Astrocyte (in vitro differentiated cells and primary cell): ENCODE measurements at regions not wholly inside any gene's neighbourhood (a gene's known extent, or its start where the extent isn't known, plus 50 kb on each side); places are given as distances from the start of the nearest gene placed in this dataset.

Experiments
- DNase-seq: peaks from one replicate; pipeline ENCODE4 v3.0.0-alpha.2; 2010; ENCODE audit warnings: low read depth
- FAIRE-seq: peaks from 2 replicates; lab custom pipeline; 2011; peaks lifted over from hg19 to GRCh38; lab: Jason Lieb, UNC
- H2AFZ ChIP-seq: 2 replicates; pipeline ENCODE4 v1.6.0; 2012; ENCODE audit warnings: low read depth, low read length, inconsistent platforms
- H3K27ac ChIP-seq: 2 replicates; pipeline ENCODE4 v1.5.1; 2011; ENCODE audit warnings: low read depth, low read length, inconsistent platforms
- H3K27me3 ChIP-seq: 2 replicates; pipeline ENCODE4 v1.6.0; 2011; ENCODE audit warnings: low read length, inconsistent platforms; ENCODE audit not compliant: insufficient read depth
- H3K36me3 ChIP-seq: 2 replicates; pipeline ENCODE4 v1.5.1; 2011; ENCODE audit warnings: low read length, inconsistent platforms; ENCODE audit not compliant: insufficient read depth
- H3K4me1 ChIP-seq: 2 replicates; pipeline ENCODE4 v1.5.1; 2011; ENCODE audit warnings: low read length, inconsistent platforms; ENCODE audit not compliant: insufficient read depth
- H3K4me2 ChIP-seq: 2 replicates; pipeline ENCODE4 v1.6.0; 2012; ENCODE audit warnings: low read length, inconsistent platforms
- H3K4me3 ChIP-seq: 2 replicates; pipeline ENCODE4 v1.5.1; 2011; ENCODE audit warnings: low read depth, mild to moderate bottlenecking, low read length, inconsistent platforms; ENCODE audit not compliant: insufficient read depth
- H3K79me2 ChIP-seq: 2 replicates; pipeline ENCODE4 v1.6.0; 2012; ENCODE audit warnings: mild to moderate bottlenecking, low read length, inconsistent platforms; ENCODE audit not compliant: insufficient read depth
- H3K9ac ChIP-seq: 2 replicates; pipeline ENCODE4 v1.6.0; 2012; ENCODE audit warnings: mild to moderate bottlenecking, low read length, inconsistent platforms
- H3K9me3 ChIP-seq: 2 replicates; pipeline ENCODE4 v1.5.1; 2012; ENCODE audit warnings: low read depth, mild to moderate bottlenecking, low read length, inconsistent platforms; ENCODE audit not compliant: insufficient read depth
- H4K20me1 ChIP-seq: 2 replicates; pipeline ENCODE4 v1.6.0; 2012; ENCODE audit warnings: low read length, inconsistent platforms; ENCODE audit not compliant: insufficient read depth
- H3K27ac Mint-ChIP-seq: one replicate; pipeline ENCODE4 v1.8.0; 2021; ENCODE audit warnings: mild to moderate bottlenecking, mixed read lengths; ENCODE audit not compliant: unreplicated experiment
- H3K27me3 Mint-ChIP-seq: one replicate; pipeline ENCODE4 v1.8.0; 2021; ENCODE audit warnings: low read depth, mixed read lengths; ENCODE audit not compliant: unreplicated experiment
- H3K36me3 Mint-ChIP-seq: one replicate; pipeline ENCODE4 v1.8.0; 2021; ENCODE audit warnings: low read depth, mixed read lengths; ENCODE audit not compliant: unreplicated experiment
- H3K4me1 Mint-ChIP-seq: one replicate; pipeline ENCODE4 v1.8.0; 2021; ENCODE audit warnings: low read depth, mixed read lengths; ENCODE audit not compliant: unreplicated experiment
- H3K4me3 Mint-ChIP-seq: one replicate; pipeline ENCODE4 v1.8.0; 2021; ENCODE audit warnings: mild to moderate bottlenecking, moderate library complexity, mixed read lengths; ENCODE audit not compliant: unreplicated experiment
- H3K9me3 Mint-ChIP-seq: one replicate; pipeline ENCODE4 v1.8.0; 2021; ENCODE audit warnings: mild to moderate bottlenecking, mixed read lengths; ENCODE audit not compliant: unreplicated experiment
- EZH2 ChIP-seq: IDR thresholded peaks from 2 replicates; pipeline ENCODE4 v1.6.1; 2012; ENCODE audit warnings: mild to moderate bottlenecking, low read length, inconsistent platforms; ENCODE audit not compliant: insufficient read depth
- TF ChIP-seq, protein P1 (sequence below): IDR thresholded peaks from 2 replicates; pipeline ENCODE4 v1.5.1; 2011; ENCODE audit warnings: low read depth, mild to moderate bottlenecking, inconsistent platforms, low read length, moderate library complexity; ENCODE audit not compliant: insufficient read depth

DNA sequence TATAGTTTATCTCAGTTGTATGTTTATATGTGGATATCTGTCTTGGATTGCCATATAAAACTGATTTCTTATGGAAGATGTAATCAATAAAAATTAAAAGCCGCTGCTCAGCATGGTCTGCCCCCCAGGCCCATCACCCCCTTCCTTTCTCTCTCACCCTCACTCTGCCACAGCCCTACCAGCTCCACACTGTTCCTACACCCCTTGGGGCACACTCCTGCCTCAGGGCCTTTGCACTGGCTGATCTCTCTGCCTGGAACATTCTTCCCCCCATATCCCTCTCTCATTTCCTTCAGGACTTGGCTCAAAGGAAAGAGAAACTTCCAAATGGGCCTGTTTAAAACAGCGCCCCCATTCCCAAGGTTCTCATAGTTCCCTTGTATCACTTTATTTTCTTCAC, 63.1 kb downstream of the LRRC32 start:
- no peaks in the 10 kb centered on the region for H3K9me3 ChIP-seq
- Mint-ChIP-seq H3K36me3 (peaks cover 7% of the 10 kb centered on the region), H3K4me3 (no peak overlapping the region), H3K27me3 (peaks cover 10% of the 10 kb centered on the region), H3K9me3 (peaks cover 8% of the 10 kb centered on the region), H3K27ac (no peak overlapping the region), H3K4me1 (peaks cover 3% of the 10 kb centered on the region)
- no peak overlapping the region for H3K9ac ChIP-seq
- no peaks in the 10 kb centered on the region for H3K79me2 ChIP-seq
- H3K4me3 ChIP-seq = no peak overlapping the region
- H3K27ac ChIP-seq = no peak overlapping the region
- H4K20me1 ChIP-seq = no peaks in the 10 kb centered on the region
- FAIRE-seq = no peak
- no peaks in the 10 kb centered on the region for H3K36me3 ChIP-seq
- no peak for DNase-seq
- H3K4me2 ChIP-seq = no peak overlapping the region
- TF ChIP-seq, protein P1, sequence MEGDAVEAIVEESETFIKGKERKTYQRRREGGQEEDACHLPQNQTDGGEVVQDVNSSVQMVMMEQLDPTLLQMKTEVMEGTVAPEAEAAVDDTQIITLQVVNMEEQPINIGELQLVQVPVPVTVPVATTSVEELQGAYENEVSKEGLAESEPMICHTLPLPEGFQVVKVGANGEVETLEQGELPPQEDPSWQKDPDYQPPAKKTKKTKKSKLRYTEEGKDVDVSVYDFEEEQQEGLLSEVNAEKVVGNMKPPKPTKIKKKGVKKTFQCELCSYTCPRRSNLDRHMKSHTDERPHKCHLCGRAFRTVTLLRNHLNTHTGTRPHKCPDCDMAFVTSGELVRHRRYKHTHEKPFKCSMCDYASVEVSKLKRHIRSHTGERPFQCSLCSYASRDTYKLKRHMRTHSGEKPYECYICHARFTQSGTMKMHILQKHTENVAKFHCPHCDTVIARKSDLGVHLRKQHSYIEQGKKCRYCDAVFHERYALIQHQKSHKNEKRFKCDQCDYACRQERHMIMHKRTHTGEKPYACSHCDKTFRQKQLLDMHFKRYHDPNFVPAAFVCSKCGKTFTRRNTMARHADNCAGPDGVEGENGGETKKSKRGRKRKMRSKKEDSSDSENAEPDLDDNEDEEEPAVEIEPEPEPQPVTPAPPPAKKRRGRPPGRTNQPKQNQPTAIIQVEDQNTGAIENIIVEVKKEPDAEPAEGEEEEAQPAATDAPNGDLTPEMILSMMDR = no peak
- no peak for TF ChIP-seq EZH2
- H2AFZ ChIP-seq = no peak overlapping the region
- H3K4me1 ChIP-seq = peaks cover under 1% of the 10 kb centered on the region
- H3K27me3 ChIP-seq = no peaks in the 10 kb centered on the region

DNA sequence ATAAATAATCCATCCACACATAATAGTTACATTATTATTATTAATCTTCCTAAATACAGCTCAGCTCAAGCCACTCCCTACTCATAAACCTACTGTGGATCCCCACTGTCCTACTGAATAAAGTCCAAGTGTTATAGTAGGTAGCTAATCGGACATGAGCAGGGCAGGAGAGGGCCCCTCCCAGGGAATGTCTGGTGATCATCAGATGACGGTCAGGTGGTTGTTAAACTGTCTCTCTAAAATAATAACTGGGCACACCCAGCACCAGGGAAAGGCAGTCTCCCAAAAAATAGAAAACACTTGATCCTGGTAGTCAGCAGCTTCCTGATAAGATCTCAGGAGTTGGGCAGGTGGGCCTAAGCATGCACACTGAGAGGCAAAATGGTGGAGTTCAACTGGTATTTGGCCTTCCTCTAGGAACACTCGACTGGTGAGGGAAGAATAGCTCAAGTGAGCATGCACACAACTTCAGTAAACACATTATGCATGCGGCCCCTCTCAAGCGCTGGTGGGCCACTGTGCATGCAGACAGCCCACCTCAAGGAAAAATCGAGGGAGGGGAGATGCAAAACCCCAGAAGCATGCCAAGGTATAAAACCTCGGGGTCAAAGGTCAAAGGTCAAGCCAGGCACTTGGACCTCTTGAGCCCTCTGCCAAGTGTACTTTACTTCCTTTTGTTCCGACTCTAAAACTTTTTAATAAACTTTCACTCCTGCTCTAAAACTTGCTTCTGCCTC, 65.0 kb downstream of the LRRC32 start:
- no peaks in the 10 kb centered on the region for H3K9me3 ChIP-seq
- Mint-ChIP-seq H3K27me3 (peaks cover 11% of the 10 kb centered on the region), H3K9me3 (peaks cover 8% of the 10 kb centered on the region), H3K4me1 (peaks cover 3% of the 10 kb centered on the region), H3K27ac (no peak overlapping the region), H3K36me3 (peaks cover 7% of the 10 kb centered on the region), H3K4me3 (no peak overlapping the region)
- TF ChIP-seq, protein P1 = no peak
- TF ChIP-seq EZH2 = no peak
- H3K36me3 ChIP-seq = no peaks in the 10 kb centered on the region
- FAIRE-seq = no peak
- no peak overlapping the region for H3K9ac ChIP-seq
- no peaks in the 10 kb centered on the region for H3K79me2 ChIP-seq
- H3K4me2 ChIP-seq = no peak overlapping the region
- no peak overlapping the region for H3K4me3 ChIP-seq
- H3K27ac ChIP-seq = no peak overlapping the region
- no peak for DNase-seq
- H2AFZ ChIP-seq = no peak overlapping the region
- no peaks in the 10 kb centered on the region for H3K27me3 ChIP-seq
- no peaks in the 10 kb centered on the region for H4K20me1 ChIP-seq
- H3K4me1 ChIP-seq = peaks cover 4% of the 10 kb centered on the region

DNA sequence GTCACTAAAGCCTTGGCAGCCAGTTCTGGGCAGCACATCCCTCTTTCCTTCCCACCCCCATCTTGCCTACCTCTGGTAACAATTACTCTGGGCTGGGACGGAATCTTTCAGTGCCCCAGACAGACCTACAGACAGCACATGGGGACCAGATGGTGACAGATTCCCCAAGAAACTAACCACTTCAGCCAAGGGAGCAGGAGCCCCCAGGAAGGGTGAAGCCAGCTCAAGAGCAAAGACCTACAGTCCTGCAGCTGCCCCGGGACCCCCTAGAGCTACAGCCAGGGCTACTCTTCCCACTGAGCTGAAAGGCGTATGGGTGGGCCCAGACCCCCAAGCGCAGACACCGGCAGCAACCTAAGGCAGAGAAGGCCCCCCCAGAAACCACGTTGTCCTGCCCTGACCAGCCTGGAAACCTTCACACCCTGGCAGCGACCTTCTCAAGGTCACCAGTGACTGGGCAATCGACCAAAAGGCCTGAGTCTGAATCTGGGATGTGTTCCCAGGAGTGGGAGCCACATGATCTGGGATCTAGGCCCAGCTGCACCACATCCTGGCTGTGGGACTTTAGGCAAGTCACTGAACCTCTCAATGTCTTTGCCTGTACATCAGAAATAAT, 65.8 kb downstream of the LRRC32 start:
- Histone ChIP-seq H3K4me3 (no peak overlapping the region), H3K79me2 (no peaks in the 10 kb centered on the region), H3K36me3 (no peaks in the 10 kb centered on the region), H3K27me3 (no peaks in the 10 kb centered on the region), H3K27ac (no peak overlapping the region), H4K20me1 (no peaks in the 10 kb centered on the region), H3K4me2 (no peak overlapping the region), H3K4me1 (peaks cover 4% of the 10 kb centered on the region), H3K9ac (no peak overlapping the region), H3K9me3 (no peaks in the 10 kb centered on the region), H2AFZ (no peak overlapping the region)
- FAIRE-seq (peak; percentile 73), DNase-seq (peak; percentile 70)
- H3K9me3 Mint-ChIP-seq = peaks cover 8% of the 10 kb centered on the region
- peaks cover 11% of the 10 kb centered on the region for H3K27me3 Mint-ChIP-seq
- H3K36me3 Mint-ChIP-seq = peaks cover 7% of the 10 kb centered on the region
- H3K27ac Mint-ChIP-seq = no peak overlapping the region
- H3K4me3 Mint-ChIP-seq = no peak overlapping the region
- TF ChIP-seq, protein P1 = no peak
- TF ChIP-seq EZH2 = no peak
- peaks cover 3% of the 10 kb centered on the region for H3K4me1 Mint-ChIP-seq
